ENCODE measurements at regions not wholly inside any gene's neighbourhood (a gene's known extent, or its start where the extent isn't known, plus 50 kb on each side); places are given as distances from the start of the nearest gene placed in this dataset.

- DNase-seq = peak in 1 of 2 donors; percentile 7
Measured at GRCh38 chrX:112147206-112147605, 64.6 kb upstream of the TRPC5 start.

- no peak for DNase-seq
Measured at GRCh38 chrX:112137276-112137675, 54.7 kb upstream of the TRPC5 start.
